K562 (cell line): ENCODE measurements at regions not wholly inside any gene's neighbourhood (a gene's known extent, or its start where the extent isn't known, plus 50 kb on each side); places are given as distances from the start of the nearest gene placed in this dataset.

Source experiments
- ARHGAP35 ChIP-seq: fragments of 450-650 bp; IDR thresholded peaks from 2 replicates; pipeline ENCODE4 v1.6.1; 2018; ENCODE audit not compliant: partially characterized antibody
- CBFA2T3 ChIP-seq: fragments of 450-650 bp; IDR thresholded peaks from 2 replicates; pipeline ENCODE4 v1.6.1; 2017
- CHD2 ChIP-seq: IDR thresholded peaks from 2 replicates; pipeline ENCODE4 v1.6.1; 2011; ENCODE audit warnings: low read depth, low read length
- CSDE1 ChIP-seq, 2 experiments: fragments of 450-650 bp; IDR thresholded peaks; 2 replicates each; pipeline ENCODE4 v1.6.1; 2016; ENCODE audit warnings: mild to moderate bottlenecking in 1 of 2
- E2F1 ChIP-seq: sonication (generic); formaldehyde crosslinking; IDR thresholded peaks from 2 replicates; pipeline ENCODE4 v1.8.1; 2023; ENCODE audit warnings: mild to moderate bottlenecking, missing genetic modification reagents, moderate library complexity
- ELK1 ChIP-seq: sonication (generic); formaldehyde crosslinking; IDR thresholded peaks from 2 replicates; pipeline ENCODE4 v1.8.1; 2022; ENCODE audit warnings: missing genetic modification reagents
- EZH2 ChIP-seq: IDR thresholded peaks from 2 replicates; pipeline ENCODE4 v1.6.1; 2012; ENCODE audit warnings: low read depth, mild to moderate bottlenecking, inconsistent platforms, low read length, borderline replicate concordance
- KLF10 ChIP-seq: fragments of 250-450 bp; sonication (Bioruptor Pico); IDR thresholded peaks from 2 replicates; pipeline ENCODE4 v1.6.1; 2021; ENCODE audit warnings: matching md5 sums
- MAFK ChIP-seq: IDR thresholded peaks from 2 replicates; pipeline ENCODE4 v1.6.1; 2011; ENCODE audit warnings: low read length, improper control_type of control experiment
- MCM3 ChIP-seq: fragments of 450-650 bp; IDR thresholded peaks from 2 replicates; pipeline ENCODE4 v1.6.1; 2016
- MEF2A ChIP-seq: IDR thresholded peaks from 2 replicates; pipeline ENCODE4 v1.6.1; 2011; ENCODE audit warnings: low read depth, mild to moderate bottlenecking, low read length, moderate library complexity; ENCODE audit not compliant: control insufficient read depth
- NR4A1 ChIP-seq, 2 experiments: fragments of 250-450 bp in 1 of 2; fragments of 450-650 bp in 1 of 2; sonication (Bioruptor Pico) in 1 of 2; IDR thresholded peaks; 2 replicates each; pipeline versions ENCODE4 v1.4.0 to v1.6.1; 2016 to 2020; ENCODE audit warnings: mild to moderate bottlenecking in 2 of 2, missing compliant biosample characterization in 1 of 2, missing genetic modification characterization in 1 of 2, moderate library complexity in 1 of 2
- PCBP1 ChIP-seq: fragments of 200-400 bp; formaldehyde crosslinking; IDR thresholded peaks from 2 replicates; pipeline ENCODE4 v1.6.1; 2018; ENCODE audit warnings: mild to moderate bottlenecking, low read depth, low read length; ENCODE audit not compliant: poor library complexity, severe bottlenecking
- SIRT6 ChIP-seq: IDR thresholded peaks from one replicate; pipeline ENCODE4 v1.6.1; 2012; ENCODE audit warnings: low read depth, mild to moderate bottlenecking, control low read depth, inconsistent platforms, low read length, moderate library complexity
- ZEB2 ChIP-seq: fragments of 450-650 bp; IDR thresholded peaks from 2 replicates; pipeline ENCODE4 v1.6.1; 2016
- ZFP30 ChIP-seq: fragments of 250-450 bp; sonication (Bioruptor Pico); IDR thresholded peaks from 2 replicates; pipeline ENCODE4 v1.8.0; 2022; ENCODE audit warnings: moderate library complexity, mild to moderate bottlenecking, inconsistent platforms, borderline replicate concordance
- ZNF165 ChIP-seq: fragments of 250-450 bp; sonication (Bioruptor Pico); IDR thresholded peaks from 2 replicates; pipeline ENCODE4 v1.4.0; 2020; ENCODE audit warnings: borderline replicate concordance
- ZNF232 ChIP-seq: sonication (generic); formaldehyde crosslinking; IDR thresholded peaks from 2 replicates; pipeline ENCODE4 v1.8.0; 2022; ENCODE audit warnings: mild to moderate bottlenecking, missing genetic modification reagents
- ZNF444 ChIP-seq: fragments of 250-450 bp; sonication (Bioruptor Pico); IDR thresholded peaks from 2 replicates; pipeline ENCODE4 v1.4.0; 2020; ENCODE audit warnings: mild to moderate bottlenecking, moderate library complexity
- ZNF589 ChIP-seq: fragments of 200-800 bp; sonication (Bioruptor generic); IDR thresholded peaks from 2 replicates; pipeline ENCODE4 v1.6.1; 2016; ENCODE audit warnings: low read depth, missing genetic modification characterization, missing compliant biosample characterization
- ZNF639 ChIP-seq, 2 experiments: fragments of 200-800 bp in 1 of 2; sonication (Bioruptor generic) in 1 of 2; sonication (generic) in 1 of 2; formaldehyde crosslinking in 1 of 2; IDR thresholded peaks in 1 of 2; conservative IDR thresholded peaks in 1 of 2; 2 replicates each; pipeline versions ENCODE4 v1.5.0 to v1.6.1; 2016 to 2020; ENCODE audit warnings: missing compliant biosample characterization in 1 of 2, missing genetic modification characterization in 1 of 2, missing genetic modification reagents in 1 of 2
- ZNF780A ChIP-seq: fragments of 250-450 bp; sonication (Bioruptor Pico); IDR thresholded peaks from 2 replicates; pipeline ENCODE4 v1.5.0; 2021; ENCODE audit warnings: mild to moderate bottlenecking
- TF ChIP-seq, protein P1 (sequence below): sonication (generic); formaldehyde crosslinking; IDR thresholded peaks from 2 replicates; pipeline ENCODE4 v1.8.0; 2022; ENCODE audit warnings: mild to moderate bottlenecking, missing genetic modification reagents
- TF ChIP-seq, protein P2 (sequence below): sonication (generic); formaldehyde crosslinking; IDR thresholded peaks from 2 replicates; pipeline ENCODE4 v1.8.1; 2023; ENCODE audit warnings: mild to moderate bottlenecking, missing genetic modification reagents

- no peak for TF ChIP-seq ELK1 (CRISPR knock-in tag)
- TF ChIP-seq ZEB2: peak; percentile 97
- no peak for TF ChIP-seq PCBP1
- no peak for TF ChIP-seq MAFK
- no peak; the same call in 1 of the 2 replicates for TF ChIP-seq EZH2
- no peak for TF ChIP-seq ZNF780A (CRISPR knock-in tag)
- TF ChIP-seq CBFA2T3: peak; percentile 99
- TF ChIP-seq ZNF232 (CRISPR knock-in tag): no peak
- no peak for TF ChIP-seq ARHGAP35
- no peak for TF ChIP-seq ZNF444 (CRISPR knock-in tag)
- no peak for TF ChIP-seq CHD2
- TF ChIP-seq NR4A1 (CRISPR knock-in tag; IDR thresholded peaks at IDR 0.05): no peak
- peak; percentile 80 for TF ChIP-seq NR4A1 (tag; IDR thresholded peaks at IDR 0.05)
- peak in 1 of 2 experiments; percentile 86; a peak in 2 of 4 replicates for TF ChIP-seq ZNF639 (CRISPR knock-in tag; conservative IDR thresholded peaks at IDR 0.05 in 1 of 2, IDR thresholded peaks at IDR 0.05 in 1 of 2)
- TF ChIP-seq ZNF165: no peak
- no peak for TF ChIP-seq E2F1 (CRISPR knock-in tag)
- TF ChIP-seq, protein P1, sequence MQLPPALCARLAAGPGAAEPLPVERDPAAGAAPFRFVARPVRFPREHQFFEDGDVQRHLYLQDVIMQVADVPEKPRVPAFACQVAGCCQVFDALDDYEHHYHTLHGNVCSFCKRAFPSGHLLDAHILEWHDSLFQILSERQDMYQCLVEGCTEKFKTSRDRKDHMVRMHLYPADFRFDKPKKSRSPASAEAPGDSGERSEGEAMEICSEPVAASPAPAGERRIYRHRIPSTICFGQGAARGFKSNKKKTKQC (CRISPR knock-in tag): no peak
- TF ChIP-seq, protein P2, sequence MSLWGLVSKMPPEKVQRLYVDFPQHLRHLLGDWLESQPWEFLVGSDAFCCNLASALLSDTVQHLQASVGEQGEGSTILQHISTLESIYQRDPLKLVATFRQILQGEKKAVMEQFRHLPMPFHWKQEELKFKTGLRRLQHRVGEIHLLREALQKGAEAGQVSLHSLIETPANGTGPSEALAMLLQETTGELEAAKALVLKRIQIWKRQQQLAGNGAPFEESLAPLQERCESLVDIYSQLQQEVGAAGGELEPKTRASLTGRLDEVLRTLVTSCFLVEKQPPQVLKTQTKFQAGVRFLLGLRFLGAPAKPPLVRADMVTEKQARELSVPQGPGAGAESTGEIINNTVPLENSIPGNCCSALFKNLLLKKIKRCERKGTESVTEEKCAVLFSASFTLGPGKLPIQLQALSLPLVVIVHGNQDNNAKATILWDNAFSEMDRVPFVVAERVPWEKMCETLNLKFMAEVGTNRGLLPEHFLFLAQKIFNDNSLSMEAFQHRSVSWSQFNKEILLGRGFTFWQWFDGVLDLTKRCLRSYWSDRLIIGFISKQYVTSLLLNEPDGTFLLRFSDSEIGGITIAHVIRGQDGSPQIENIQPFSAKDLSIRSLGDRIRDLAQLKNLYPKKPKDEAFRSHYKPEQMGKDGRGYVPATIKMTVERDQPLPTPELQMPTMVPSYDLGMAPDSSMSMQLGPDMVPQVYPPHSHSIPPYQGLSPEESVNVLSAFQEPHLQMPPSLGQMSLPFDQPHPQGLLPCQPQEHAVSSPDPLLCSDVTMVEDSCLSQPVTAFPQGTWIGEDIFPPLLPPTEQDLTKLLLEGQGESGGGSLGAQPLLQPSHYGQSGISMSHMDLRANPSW: no peak
- no peak for TF ChIP-seq KLF10 (CRISPR knock-in tag)
- TF ChIP-seq CSDE1 (IDR thresholded peaks at IDR 0.05): no peak
- TF ChIP-seq MCM3: no peak
- no peak for TF ChIP-seq SIRT6
- TF ChIP-seq MEF2A: peak; percentile 98
- peak; percentile 79; the same call in 1 of the 2 replicates for TF ChIP-seq ZNF589 (CRISPR knock-in tag)
- no peak for TF ChIP-seq ZFP30
Measured at GRCh38 chr4:80143307-80143679, 54.0 kb upstream of the PRDM8 start (continued).
